Neural progenitor cell (in vitro differentiated cells): ENCODE measurements at regions not wholly inside any gene's neighbourhood (a gene's known extent, or its start where the extent isn't known, plus 50 kb on each side); places are given as distances from the start of the nearest gene placed in this dataset.

ENCODE experiments used
- DNase-seq: peaks from one replicate; pipeline ENCODE4 v3.0.0-alpha.2; 2016; ENCODE audit warnings: low spot score
- H2AFZ ChIP-seq: fragments of 200-600 bp; sonication (generic); replicated peaks from 2 replicates; pipeline ENCODE4 v1.6.1; 2016; ENCODE audit warnings: antibody characterized with exemption
- H3F3A ChIP-seq: fragments of 200-600 bp; sonication (generic); 2 replicates; pipeline ENCODE4 v1.6.1; 2016; ENCODE audit warnings: antibody characterized with exemption, low read depth
- H3K27ac ChIP-seq: fragments of 200-600 bp; sonication (generic); 2 replicates; pipeline ENCODE4 v1.5.1; 2016; ENCODE audit warnings: mild to moderate bottlenecking
- H3K27me3 ChIP-seq: fragments of 200-600 bp; sonication (generic); 2 replicates; pipeline ENCODE4 v1.6.1; 2016; ENCODE audit warnings: mild to moderate bottlenecking, moderate library complexity
- H3K36me3 ChIP-seq: fragments of 200-600 bp; sonication (generic); 2 replicates; pipeline ENCODE4 v1.5.1; 2016
- H3K4me1 ChIP-seq: fragments of 200-600 bp; sonication (generic); 2 replicates; pipeline ENCODE4 v1.6.1; 2016; ENCODE audit warnings: mixed run types
- H3K4me2 ChIP-seq: fragments of 200-600 bp; sonication (generic); 2 replicates; pipeline ENCODE4 v1.6.1; 2016
- H3K4me3 ChIP-seq: fragments of 200-600 bp; sonication (generic); 2 replicates; pipeline ENCODE4 v1.5.1; 2016
- H3K79me2 ChIP-seq: fragments of 200-600 bp; sonication (generic); 2 replicates; pipeline ENCODE4 v1.6.1; 2016; ENCODE audit warnings: low read depth
- H3K9ac ChIP-seq: fragments of 200-600 bp; sonication (generic); 2 replicates; pipeline ENCODE4 v1.6.1; 2016
- H3K9me3 ChIP-seq: fragments of 200-600 bp; sonication (generic); 2 replicates; pipeline ENCODE4 v1.5.1; 2016; ENCODE audit warnings: low read depth
- H4K20me1 ChIP-seq: fragments of 200-600 bp; sonication (generic); 2 replicates; pipeline ENCODE4 v1.6.1; 2016; ENCODE audit warnings: low read depth
- H3K27ac Mint-ChIP-seq: 3 replicates; pipeline ENCODE4 v1.8.0; 2021; ENCODE audit warnings: mixed read lengths
- H3K27me3 Mint-ChIP-seq: 2 replicates; pipeline ENCODE4 v1.8.0; 2022; ENCODE audit warnings: low read depth, mild to moderate bottlenecking, inconsistent platforms, moderate library complexity, mixed read lengths; ENCODE audit not compliant: insufficient read depth
- H3K36me3 Mint-ChIP-seq: 3 replicates; pipeline ENCODE4 v1.8.0; 2021; ENCODE audit warnings: mixed read lengths
- H3K4me1 Mint-ChIP-seq: 3 replicates; pipeline ENCODE4 v1.8.0; 2021; ENCODE audit warnings: mixed read lengths
- H3K4me3 Mint-ChIP-seq: 3 replicates; pipeline ENCODE4 v1.8.0; 2021; ENCODE audit warnings: mild to moderate bottlenecking, moderate library complexity, mixed read lengths
- H3K9me3 Mint-ChIP-seq: 3 replicates; pipeline ENCODE4 v1.8.0; 2020; ENCODE audit warnings: mixed read lengths
- CTCF ChIP-seq: fragments of 200-600 bp; sonication (generic); IDR thresholded peaks from 2 replicates; pipeline ENCODE4 v1.5.1; 2017; ENCODE audit warnings: antibody characterized with exemption, mild to moderate bottlenecking
- EZH2 ChIP-seq: fragments of 200-600 bp; sonication (generic); IDR thresholded peaks from 2 replicates; pipeline ENCODE4 v1.6.1; 2017; ENCODE audit warnings: antibody characterized with exemption, mild to moderate bottlenecking, moderate library complexity
- EZH2phosphoT487 ChIP-seq: fragments of 200-600 bp; sonication (generic); IDR thresholded peaks from 2 replicates; pipeline ENCODE4 v1.6.1; 2017; ENCODE audit warnings: antibody characterized with exemption

GRCh38 chr4:28443371-28443770 lies 1582.7 kb downstream of the STIM2 start:
- no peak overlapping the region for H3K4me2 ChIP-seq
- H3K4me3 Mint-ChIP-seq, result no peak overlapping the region
- H3F3A ChIP-seq, result no peaks in the 10 kb centered on the region
- H3K27ac ChIP-seq, result no peak overlapping the region
- no peaks in the 10 kb centered on the region for H3K36me3 Mint-ChIP-seq
- H3K36me3 ChIP-seq, result no peaks in the 10 kb centered on the region
- H3K4me1 Mint-ChIP-seq, result peaks cover 7% of the 10 kb centered on the region
- H3K79me2 ChIP-seq, result no peaks in the 10 kb centered on the region
- H3K4me1 ChIP-seq, result peaks cover 5% of the 10 kb centered on the region
- H3K4me3 ChIP-seq, result no peak overlapping the region
- no peaks in the 10 kb centered on the region for H3K9me3 Mint-ChIP-seq
- H3K27me3 Mint-ChIP-seq, result no peaks in the 10 kb centered on the region
- H4K20me1 ChIP-seq, result no peaks in the 10 kb centered on the region
- H3K9ac ChIP-seq, result no peak overlapping the region
- no peak for DNase-seq
- H3K27ac Mint-ChIP-seq, result no peak overlapping the region
- H2AFZ ChIP-seq, result no peak overlapping the region
- TF ChIP-seq EZH2phosphoT487 (no peak), EZH2 (no peak), CTCF (no peak)
- no peaks in the 10 kb centered on the region for H3K27me3 ChIP-seq
- no peaks in the 10 kb centered on the region for H3K9me3 ChIP-seq

- Histone ChIP-seq H3K9ac (no peak overlapping the region), H3F3A (no peaks in the 10 kb centered on the region), H3K36me3 (no peaks in the 10 kb centered on the region), H3K9me3 (no peaks in the 10 kb centered on the region), H4K20me1 (no peaks in the 10 kb centered on the region), H3K4me3 (no peak overlapping the region), H3K4me2 (no peak overlapping the region), H3K27me3 (no peaks in the 10 kb centered on the region), H3K79me2 (no peaks in the 10 kb centered on the region), H2AFZ (no peak overlapping the region), H3K4me1 (peaks cover 5% of the 10 kb centered on the region), H3K27ac (no peak overlapping the region)
- Mint-ChIP-seq H3K9me3 (no peaks in the 10 kb centered on the region), H3K4me1 (peaks cover 7% of the 10 kb centered on the region), H3K27ac (no peak overlapping the region), H3K27me3 (no peaks in the 10 kb centered on the region), H3K4me3 (no peak overlapping the region), H3K36me3 (no peaks in the 10 kb centered on the region)
- DNase-seq, result no peak
- TF ChIP-seq EZH2phosphoT487, result no peak
- no peak for TF ChIP-seq CTCF
- no peak for TF ChIP-seq EZH2
Measured at GRCh38 chr4:28443801-28444412, 1583.3 kb downstream of the STIM2 start.

- H3K9me3 Mint-ChIP-seq, result no peaks in the 10 kb centered on the region
- Histone ChIP-seq H3K36me3 (no peaks in the 10 kb centered on the region), H3K27ac (no peak overlapping the region), H3F3A (no peaks in the 10 kb centered on the region), H2AFZ (no peak overlapping the region), H3K4me2 (no peak overlapping the region), H3K9ac (no peak overlapping the region), H3K79me2 (no peaks in the 10 kb centered on the region), H3K9me3 (no peaks in the 10 kb centered on the region), H3K4me1 (peaks cover 5% of the 10 kb centered on the region), H3K27me3 (no peaks in the 10 kb centered on the region), H4K20me1 (no peaks in the 10 kb centered on the region), H3K4me3 (no peak overlapping the region)
- TF ChIP-seq EZH2phosphoT487, result no peak
- TF ChIP-seq EZH2, result no peak
- TF ChIP-seq CTCF, result no peak
- DNase-seq, result no peak
- H3K4me1 Mint-ChIP-seq, result peaks cover 7% of the 10 kb centered on the region
- no peaks in the 10 kb centered on the region for H3K36me3 Mint-ChIP-seq
- no peak overlapping the region for H3K27ac Mint-ChIP-seq
- H3K27me3 Mint-ChIP-seq, result no peaks in the 10 kb centered on the region
- H3K4me3 Mint-ChIP-seq, result no peak overlapping the region
Measured at GRCh38 chr4:28444886-28445496, 1584.3 kb downstream of the STIM2 start.
